Small intestine (tissue), 7 donors: ENCODE measurements at regions not wholly inside any gene's neighbourhood (a gene's known extent, or its start where the extent isn't known, plus 50 kb on each side); places are given as distances from the start of the nearest gene placed in this dataset.

ENCODE experiments used
- DNase-seq, 2 donors: peaks; one replicate each; pipeline versions ENCODE4 v3.0.0 to v3.0.0-alpha.2; 2013
- FAIRE-seq: peaks from 2 replicates; lab custom pipeline; 2012; peaks lifted over from hg19 to GRCh38; lab: Jason Lieb, UNC
- H3K27ac ChIP-seq, 3 donors: one replicate each; pipeline ENCODE4 v1.5.1; 2013; ENCODE audit warnings: low read length in 2 of 3, mild to moderate bottlenecking in 2 of 3, control low read depth in 1 of 3, inconsistent platforms in 1 of 3, low read depth in 1 of 3, moderate library complexity in 1 of 3
- H3K27me3 ChIP-seq, 3 donors: one replicate each; pipeline ENCODE4 v1.6.1; 2013; ENCODE audit warnings: low read length in 3 of 3, inconsistent platforms in 1 of 3; ENCODE audit not compliant: control insufficient read depth in 3 of 3, insufficient read depth in 3 of 3
- H3K36me3 ChIP-seq, 3 donors: one replicate each; pipeline ENCODE4 v1.6.1; 2013; ENCODE audit warnings: low read length in 3 of 3, inconsistent platforms in 1 of 3, low read depth in 1 of 3, mild to moderate bottlenecking in 1 of 3, moderate library complexity in 1 of 3; ENCODE audit not compliant: control insufficient read depth in 3 of 3, insufficient read depth in 2 of 3
- H3K4me1 ChIP-seq, 3 donors: one replicate each; pipeline ENCODE4 v1.6.1; 2013; ENCODE audit warnings: low read length in 2 of 3, inconsistent platforms in 1 of 3, low read depth in 1 of 3, mild to moderate bottlenecking in 1 of 3, moderate library complexity in 1 of 3; ENCODE audit not compliant: control insufficient read depth in 3 of 3, insufficient read depth in 2 of 3
- H3K4me3 ChIP-seq, 3 donors: one replicate each; pipeline ENCODE4 v1.5.1; 2013; ENCODE audit warnings: low read length in 3 of 3, control low read depth in 1 of 3, inconsistent platforms in 1 of 3, low read depth in 1 of 3, mild to moderate bottlenecking in 1 of 3, moderate library complexity in 1 of 3
- H3K9me3 ChIP-seq, 2 donors: one replicate each; pipeline ENCODE4 v1.6.1; 2013; ENCODE audit warnings: low read depth in 1 of 2, low read length in 1 of 2; ENCODE audit not compliant: control insufficient read depth in 2 of 2, insufficient read depth in 1 of 2
- WGBS, 3 donors: extraction: QIAGEN DNeasy Blood & Tissue Kit; methylation state at CpG; one replicate each; pipeline ENCODE4 v1.1.7; 2013; 5-methylcytosine and 5-hydroxymethylcytosine counted together
- donor health status: healthy with polysubstance abuse.
- donor health status: control.
- donor health status: control.
- donor health status: Bipolar disorder and iron deficiency.
- donor health status: healthy.

DNA sequence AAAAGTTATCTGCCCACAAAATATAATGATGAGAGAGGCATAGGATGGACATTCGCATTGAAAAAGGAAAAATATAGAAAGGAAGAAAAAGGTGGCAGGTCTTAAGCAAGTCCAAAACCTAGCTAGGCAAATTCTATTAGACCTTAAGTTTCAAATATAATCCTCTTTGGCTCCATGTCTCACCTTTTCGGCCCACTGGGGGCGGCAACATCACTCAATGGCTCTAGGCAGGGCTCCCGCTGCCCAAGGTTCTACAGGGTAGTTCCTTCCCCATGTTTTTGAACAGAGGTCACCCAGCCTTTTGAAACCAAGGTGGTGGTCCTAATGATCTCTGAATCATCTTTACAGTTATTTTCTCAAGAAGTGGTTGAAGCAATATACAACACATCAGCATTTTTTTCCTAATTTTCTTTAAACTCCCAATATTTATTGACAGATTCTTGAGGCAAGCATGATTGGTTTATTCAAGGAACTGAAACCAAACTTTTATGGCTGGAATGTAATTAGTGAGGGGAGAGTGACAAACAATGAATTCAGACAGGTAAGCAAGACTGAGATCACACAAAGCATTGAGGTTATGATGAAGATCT lies 309.4 kb downstream of the ANTXR2 start:
- Histone ChIP-seq H3K27me3 (no peaks in the 10 kb centered on the region), H3K36me3 (no peaks in the 10 kb centered on the region), H3K27ac (no peak overlapping the region), H3K4me3 (no peak overlapping the region), H3K9me3 (peaks cover 0 to 6% of the 10 kb centered on the region in 2 donors), H3K4me1 (no peaks in the 10 kb centered on the region)
- WGBS, 3 donors: 81 to 92% (median 82%) methylated on average over 4 of the region's 4 CpGs
- DNase-seq: no peak
- FAIRE-seq: no peak

DNA sequence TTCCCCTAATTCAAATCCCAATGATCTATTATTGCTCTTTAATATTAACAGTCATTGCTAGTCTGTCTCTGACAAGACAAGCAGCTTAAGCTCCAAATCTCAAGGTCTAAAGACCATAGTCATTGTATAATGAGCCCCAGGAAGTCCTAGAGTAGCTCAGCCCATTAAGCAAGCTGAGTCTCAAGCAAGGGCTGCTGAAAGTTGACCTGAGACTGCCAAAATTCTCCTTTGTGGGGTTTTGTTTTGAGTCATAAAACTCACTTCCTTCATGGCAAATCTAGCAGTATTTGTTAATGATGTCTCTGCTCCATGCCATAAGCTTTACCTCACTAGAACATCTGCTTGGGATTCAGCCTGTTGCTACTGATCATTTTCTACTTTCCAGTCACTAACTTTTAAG lies 313.2 kb downstream of the ANTXR2 start:
- H3K4me1 ChIP-seq: no peaks in the 10 kb centered on the region
- no peak for FAIRE-seq

DNA sequence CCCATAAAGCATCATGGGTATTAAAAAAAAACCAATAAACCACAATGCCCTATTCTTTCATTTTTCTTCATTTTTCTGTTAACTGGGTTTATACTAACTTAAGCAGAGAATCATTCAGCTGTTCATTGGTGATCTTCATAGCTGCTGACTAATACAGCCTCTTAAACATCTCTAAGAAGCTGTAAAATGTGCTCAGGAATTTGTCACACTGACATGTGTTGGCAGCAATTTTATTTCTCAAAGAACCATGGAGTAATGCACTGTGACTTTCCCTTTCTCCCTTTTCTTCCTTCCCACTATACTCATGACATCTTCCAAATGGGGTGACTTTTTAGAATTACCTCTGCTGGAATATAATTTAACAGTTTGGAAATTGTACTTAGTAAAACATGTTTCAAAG lies 315.4 kb downstream of the ANTXR2 start:
- Histone ChIP-seq H3K9me3 (no peaks in the 10 kb centered on the region), H3K27ac (no peak overlapping the region), H3K4me3 (no peak overlapping the region), H3K4me1 (no peaks in the 10 kb centered on the region), H3K27me3 (no peaks in the 10 kb centered on the region), H3K36me3 (no peaks in the 10 kb centered on the region)
- DNase-seq (no peak), FAIRE-seq (no peak)

More for the DNA sequence above, 313.2 kb downstream of the ANTXR2 start:
- Histone ChIP-seq H3K9me3 (no peaks in the 10 kb centered on the region), H3K4me3 (no peak overlapping the region), H3K27ac (no peak overlapping the region), H3K36me3 (no peaks in the 10 kb centered on the region), H3K27me3 (no peaks in the 10 kb centered on the region)
- no peak for DNase-seq

DNA sequence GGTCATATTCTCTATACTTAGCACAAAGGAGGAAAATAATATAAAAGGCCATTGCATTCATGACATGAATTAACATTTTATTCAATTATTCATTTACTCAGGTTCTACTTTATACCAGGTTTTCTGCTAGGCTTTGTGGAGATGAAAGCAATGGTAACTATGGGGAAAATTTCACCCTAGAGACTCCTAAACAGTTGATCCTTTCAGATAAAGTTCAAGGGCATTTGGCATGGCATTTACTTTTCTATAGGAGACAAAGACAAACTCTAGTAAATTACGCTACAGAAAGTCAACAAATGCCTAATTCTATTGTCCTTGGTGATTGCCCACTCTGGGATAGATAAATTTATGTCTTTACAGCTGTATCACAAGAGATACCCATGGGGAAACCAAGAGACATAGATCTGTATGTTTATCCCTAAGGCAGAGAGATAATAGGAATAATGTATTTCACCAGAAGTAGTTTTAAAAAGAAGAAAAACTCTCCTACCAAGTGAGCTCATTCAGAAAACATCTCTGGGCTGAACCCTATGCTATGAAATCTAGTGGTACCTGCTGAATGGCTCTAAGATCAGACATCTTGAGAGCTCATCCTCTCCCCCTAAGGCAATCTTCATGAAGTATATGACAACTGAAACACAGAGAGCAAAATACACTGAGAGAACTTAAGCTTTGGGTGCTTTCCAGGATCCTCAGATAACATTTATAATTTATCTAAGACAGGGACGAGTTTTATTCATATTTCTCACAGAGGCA lies 316.7 kb downstream of the ANTXR2 start:
- Histone ChIP-seq H3K4me1 (no peaks in the 10 kb centered on the region), H3K36me3 (no peaks in the 10 kb centered on the region), H3K27ac (no peak overlapping the region), H3K9me3 (no peaks in the 10 kb centered on the region), H3K27me3 (no peaks in the 10 kb centered on the region), H3K4me3 (no peak overlapping the region)
- WGBS, 3 donors: 21 to 59% (median 24%) methylated on average over 2 of the region's 2 CpGs
- FAIRE-seq (no peak), DNase-seq (no peak)

DNA sequence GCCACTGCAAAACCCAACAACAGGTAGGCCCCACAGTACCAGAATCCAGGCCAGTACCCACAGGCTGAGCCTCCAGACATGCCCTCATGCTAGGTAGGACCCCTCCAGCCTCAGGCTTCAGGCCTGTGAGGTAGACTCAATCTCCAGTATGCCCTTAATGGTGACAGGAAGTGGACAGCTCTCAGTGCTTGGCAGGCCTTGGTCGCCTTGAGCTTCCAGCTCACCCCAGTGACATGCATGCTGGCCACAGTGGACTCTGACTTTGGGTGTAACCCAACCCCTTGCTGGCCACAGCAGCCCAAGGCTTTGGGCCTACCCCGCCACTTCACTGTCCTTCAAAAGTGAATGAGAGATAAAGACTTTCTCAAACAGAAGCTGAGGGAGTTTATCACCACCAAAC lies 324.2 kb downstream of the ANTXR2 start:
- no peak for DNase-seq

DNA sequence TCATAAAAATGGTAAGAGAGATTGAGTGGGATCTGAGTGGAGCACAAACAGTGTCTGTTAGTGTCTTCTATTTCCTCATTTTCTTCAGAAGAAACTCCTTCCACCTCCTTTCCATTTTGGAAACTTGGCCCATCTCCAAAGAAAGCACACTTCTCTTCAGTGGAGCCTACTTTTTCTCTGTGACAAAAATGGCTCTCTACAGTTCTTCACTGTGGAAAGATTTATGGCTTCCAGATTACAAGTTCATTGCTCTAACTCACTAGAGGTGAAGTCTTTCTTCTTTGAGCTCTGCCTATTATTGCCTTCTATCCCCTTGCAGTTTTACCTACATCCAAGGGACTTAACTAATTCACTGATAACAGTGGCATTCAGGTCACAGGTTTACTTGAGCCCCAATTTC lies 325.8 kb downstream of the ANTXR2 start:
- Histone ChIP-seq H3K4me1 (no peaks in the 10 kb centered on the region), H3K27me3 (no peaks in the 10 kb centered on the region), H3K36me3 (no peaks in the 10 kb centered on the region), H3K9me3 (no peaks in the 10 kb centered on the region), H3K27ac (no peak overlapping the region), H3K4me3 (no peak overlapping the region)
- DNase-seq (no peak), FAIRE-seq (no peak)

More for the DNA sequence above, 324.2 kb downstream of the ANTXR2 start:
- Histone ChIP-seq H3K4me1 (no peaks in the 10 kb centered on the region), H3K27ac (no peak overlapping the region), H3K4me3 (no peak overlapping the region), H3K9me3 (no peaks in the 10 kb centered on the region), H3K27me3 (no peaks in the 10 kb centered on the region), H3K36me3 (no peaks in the 10 kb centered on the region)
- FAIRE-seq: no peak
- WGBS, 3 donors: 65 to 82% (median 76%) methylated on average over 2 of the region's 2 CpGs

DNA sequence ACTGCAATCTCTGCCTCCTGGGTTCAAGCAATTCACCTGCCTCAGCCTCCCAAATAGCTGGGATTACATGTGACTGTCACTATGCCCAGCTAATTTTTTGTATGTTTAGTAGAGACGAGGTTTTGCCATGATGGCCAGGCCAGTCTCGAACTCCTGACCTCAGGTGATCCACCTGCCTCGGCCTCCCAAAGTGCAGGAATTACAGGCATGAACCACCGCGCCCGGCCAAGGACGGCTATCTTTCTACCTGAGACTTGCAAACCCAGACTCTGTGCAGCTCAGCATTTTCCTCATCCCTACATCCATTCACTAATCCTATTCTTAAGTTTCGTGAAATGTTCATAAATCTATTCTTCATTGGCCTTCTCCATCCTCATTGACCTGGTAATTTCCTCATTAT lies 330.0 kb downstream of the ANTXR2 start:
- H3K9me3 ChIP-seq: no peaks in the 10 kb centered on the region
- no peaks in the 10 kb centered on the region for H3K27me3 ChIP-seq
- no peak overlapping the region for H3K27ac ChIP-seq
- FAIRE-seq (no peak), DNase-seq (no peak)
- 83 to 91% (median 88%) methylated on average over 7 to 8 of the region's 8 CpGs for WGBS, 3 donors
- no peaks in the 10 kb centered on the region for H3K36me3 ChIP-seq
- H3K4me1 ChIP-seq: no peaks in the 10 kb centered on the region
- no peak overlapping the region for H3K4me3 ChIP-seq

DNA sequence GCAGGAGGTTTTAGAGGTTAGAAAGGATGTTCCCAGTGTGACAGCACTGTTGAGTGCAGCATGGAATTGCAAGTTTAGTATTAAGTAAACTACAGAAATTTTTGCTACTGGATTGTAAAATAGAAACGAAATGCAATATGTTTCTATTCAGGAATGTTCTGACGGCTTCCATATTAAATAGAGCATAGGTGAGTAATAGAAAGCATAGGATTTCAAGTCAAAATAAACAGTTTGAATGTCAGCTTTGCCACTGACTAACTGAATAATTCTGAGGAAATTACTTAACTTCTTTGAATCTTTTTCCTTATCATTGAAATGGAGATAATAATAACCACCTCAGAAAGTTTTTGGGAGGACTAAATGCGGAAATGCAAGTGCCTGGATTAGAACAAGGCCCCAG lies 331.9 kb upstream of the GK2 start:
- Histone ChIP-seq H3K4me1 (no peaks in the 10 kb centered on the region), H3K27me3 (no peaks in the 10 kb centered on the region), H3K27ac (no peak overlapping the region), H3K36me3 (no peaks in the 10 kb centered on the region), H3K9me3 (no peaks in the 10 kb centered on the region), H3K4me3 (no peak overlapping the region)
- WGBS, 3 donors: 58 to 73% (median 72%) methylated on average over 3 of the region's 3 CpGs
- FAIRE-seq (no peak), DNase-seq (no peak)

DNA sequence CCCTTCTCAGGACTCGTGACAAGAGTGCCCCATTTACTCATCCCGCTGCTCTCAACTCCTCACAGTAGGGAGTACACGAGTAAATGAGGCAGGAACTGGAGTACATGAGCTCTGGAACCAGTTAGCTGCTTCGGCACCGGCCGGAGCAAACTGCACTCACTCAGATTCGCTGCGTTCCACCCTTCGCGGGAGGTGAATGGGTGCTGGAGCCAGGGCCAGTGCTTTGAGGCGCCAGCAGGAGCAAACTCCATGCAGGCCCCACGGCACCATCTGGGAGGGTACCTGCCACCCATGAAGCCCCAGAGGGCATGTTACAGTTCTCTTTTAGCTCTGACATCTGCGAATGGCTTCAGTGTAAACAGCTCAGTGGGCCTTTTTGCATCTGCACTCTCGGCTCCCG lies 315.5 kb upstream of the GK2 start:
- Histone ChIP-seq H3K36me3 (no peaks in the 10 kb centered on the region), H3K27me3 (no peaks in the 10 kb centered on the region), H3K9me3 (peaks cover 0 to 4% of the 10 kb centered on the region in 2 donors), H3K27ac (no peak overlapping the region), H3K4me1 (no peaks in the 10 kb centered on the region), H3K4me3 (no peak overlapping the region)
- 78 to 82% (median 78%) methylated on average over 15 of the region's 15 CpGs for WGBS, 3 donors
- no peak for DNase-seq
- no peak for FAIRE-seq
